Glutamatergic neuron (in vitro differentiated cells): ENCODE measurements at regions not wholly inside any gene's neighbourhood (a gene's known extent, or its start where the extent isn't known, plus 50 kb on each side); places are given as distances from the start of the nearest gene placed in this dataset.

Experiments
- DNase-seq: peaks from one replicate; pipeline ENCODE4 v3.0.0; 2022
- H3K27ac Mint-ChIP-seq: one replicate; pipeline ENCODE4 v1.8.0; 2020; ENCODE audit warnings: mild to moderate bottlenecking, mixed read lengths, inconsistent platforms; ENCODE audit not compliant: unreplicated experiment
- H3K27me3 Mint-ChIP-seq: one replicate; pipeline ENCODE4 v1.8.0; 2020; ENCODE audit warnings: mild to moderate bottlenecking, moderate library complexity, mixed read lengths, inconsistent platforms; ENCODE audit not compliant: unreplicated experiment
- H3K36me3 Mint-ChIP-seq: one replicate; pipeline ENCODE4 v1.8.0; 2020; ENCODE audit warnings: mild to moderate bottlenecking, mixed read lengths, inconsistent platforms; ENCODE audit not compliant: unreplicated experiment
- H3K4me1 Mint-ChIP-seq: one replicate; pipeline ENCODE4 v1.8.0; 2020; ENCODE audit warnings: mild to moderate bottlenecking, low read depth, mixed read lengths, inconsistent platforms; ENCODE audit not compliant: unreplicated experiment
- H3K4me3 Mint-ChIP-seq: one replicate; pipeline ENCODE4 v1.8.0; 2020; ENCODE audit warnings: mild to moderate bottlenecking, mixed read lengths, inconsistent platforms; ENCODE audit not compliant: unreplicated experiment
- H3K9me3 Mint-ChIP-seq: one replicate; pipeline ENCODE4 v1.8.0; 2020; ENCODE audit warnings: mild to moderate bottlenecking, moderate library complexity, mixed read lengths, inconsistent platforms; ENCODE audit not compliant: unreplicated experiment
- TF ChIP-seq, protein P1 (sequence below): fragments of 200-600 bp; sonication (generic); IDR thresholded peaks from one replicate; pipeline ENCODE4 v1.5.0; 2021; ENCODE audit not compliant: partially characterized antibody, unreplicated experiment

DNA sequence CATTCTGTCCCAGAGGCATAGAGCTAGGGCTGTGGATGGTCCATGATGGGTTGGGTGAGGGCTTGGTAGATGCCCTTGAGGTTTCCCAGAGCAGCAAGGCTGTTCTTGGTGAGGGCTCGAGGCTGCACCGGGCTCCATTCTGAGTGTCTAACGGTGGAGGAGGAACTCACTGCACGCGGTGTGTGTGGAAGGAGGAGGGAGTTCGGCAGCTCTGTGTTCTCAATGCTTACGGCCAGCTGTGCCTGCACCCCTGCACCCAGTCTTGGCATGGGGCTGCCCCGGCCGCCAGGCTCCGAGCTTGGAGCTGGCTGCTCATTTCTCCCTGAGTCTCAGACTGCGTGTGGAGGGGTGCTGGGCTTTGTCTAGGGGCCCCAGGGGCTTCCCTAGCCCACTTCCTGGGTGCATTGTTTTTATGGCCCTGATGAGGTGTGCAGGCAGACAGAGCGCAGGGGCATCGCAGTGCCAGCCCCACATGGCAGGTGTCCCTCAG lies 1247.1 kb downstream of the BRD1 start:
- H3K9me3 Mint-ChIP-seq = peaks cover 9% of the 10 kb centered on the region
- H3K27ac Mint-ChIP-seq = no peak overlapping the region
- H3K27me3 Mint-ChIP-seq = peaks cover 2% of the 10 kb centered on the region
- H3K4me1 Mint-ChIP-seq = no peaks in the 10 kb centered on the region
- no peak overlapping the region for H3K4me3 Mint-ChIP-seq
- TF ChIP-seq, protein P1, sequence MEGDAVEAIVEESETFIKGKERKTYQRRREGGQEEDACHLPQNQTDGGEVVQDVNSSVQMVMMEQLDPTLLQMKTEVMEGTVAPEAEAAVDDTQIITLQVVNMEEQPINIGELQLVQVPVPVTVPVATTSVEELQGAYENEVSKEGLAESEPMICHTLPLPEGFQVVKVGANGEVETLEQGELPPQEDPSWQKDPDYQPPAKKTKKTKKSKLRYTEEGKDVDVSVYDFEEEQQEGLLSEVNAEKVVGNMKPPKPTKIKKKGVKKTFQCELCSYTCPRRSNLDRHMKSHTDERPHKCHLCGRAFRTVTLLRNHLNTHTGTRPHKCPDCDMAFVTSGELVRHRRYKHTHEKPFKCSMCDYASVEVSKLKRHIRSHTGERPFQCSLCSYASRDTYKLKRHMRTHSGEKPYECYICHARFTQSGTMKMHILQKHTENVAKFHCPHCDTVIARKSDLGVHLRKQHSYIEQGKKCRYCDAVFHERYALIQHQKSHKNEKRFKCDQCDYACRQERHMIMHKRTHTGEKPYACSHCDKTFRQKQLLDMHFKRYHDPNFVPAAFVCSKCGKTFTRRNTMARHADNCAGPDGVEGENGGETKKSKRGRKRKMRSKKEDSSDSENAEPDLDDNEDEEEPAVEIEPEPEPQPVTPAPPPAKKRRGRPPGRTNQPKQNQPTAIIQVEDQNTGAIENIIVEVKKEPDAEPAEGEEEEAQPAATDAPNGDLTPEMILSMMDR = no peak
- DNase-seq = peak; percentile 21
- H3K36me3 Mint-ChIP-seq = no peaks in the 10 kb centered on the region

DNA sequence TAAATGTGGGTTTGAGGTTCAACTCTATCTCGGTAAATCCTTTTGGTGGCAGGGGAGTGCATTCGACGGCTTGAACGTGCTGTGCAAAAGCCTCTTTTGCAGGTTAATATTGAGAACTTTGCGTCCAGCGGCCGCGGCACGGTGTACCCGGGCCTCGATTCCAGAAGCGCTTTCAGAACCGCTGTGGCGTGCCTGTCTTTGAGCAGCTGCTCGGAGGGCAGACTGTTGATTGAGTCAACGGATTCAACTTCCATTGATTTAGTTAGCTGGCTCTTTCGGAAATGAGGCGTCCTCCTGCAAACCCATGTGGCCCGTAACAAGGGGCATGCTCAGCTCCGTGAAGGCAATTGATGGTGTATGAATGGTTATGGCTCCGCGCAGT lies 1247.8 kb downstream of the BRD1 start:
- Mint-ChIP-seq H3K27me3 (peaks cover 2% of the 10 kb centered on the region), H3K36me3 (no peaks in the 10 kb centered on the region), H3K4me3 (no peak overlapping the region), H3K27ac (no peak overlapping the region), H3K9me3 (peaks cover 9% of the 10 kb centered on the region), H3K4me1 (no peaks in the 10 kb centered on the region)
- TF ChIP-seq, protein P1 = no peak
- DNase-seq = peak; percentile 6

DNA sequence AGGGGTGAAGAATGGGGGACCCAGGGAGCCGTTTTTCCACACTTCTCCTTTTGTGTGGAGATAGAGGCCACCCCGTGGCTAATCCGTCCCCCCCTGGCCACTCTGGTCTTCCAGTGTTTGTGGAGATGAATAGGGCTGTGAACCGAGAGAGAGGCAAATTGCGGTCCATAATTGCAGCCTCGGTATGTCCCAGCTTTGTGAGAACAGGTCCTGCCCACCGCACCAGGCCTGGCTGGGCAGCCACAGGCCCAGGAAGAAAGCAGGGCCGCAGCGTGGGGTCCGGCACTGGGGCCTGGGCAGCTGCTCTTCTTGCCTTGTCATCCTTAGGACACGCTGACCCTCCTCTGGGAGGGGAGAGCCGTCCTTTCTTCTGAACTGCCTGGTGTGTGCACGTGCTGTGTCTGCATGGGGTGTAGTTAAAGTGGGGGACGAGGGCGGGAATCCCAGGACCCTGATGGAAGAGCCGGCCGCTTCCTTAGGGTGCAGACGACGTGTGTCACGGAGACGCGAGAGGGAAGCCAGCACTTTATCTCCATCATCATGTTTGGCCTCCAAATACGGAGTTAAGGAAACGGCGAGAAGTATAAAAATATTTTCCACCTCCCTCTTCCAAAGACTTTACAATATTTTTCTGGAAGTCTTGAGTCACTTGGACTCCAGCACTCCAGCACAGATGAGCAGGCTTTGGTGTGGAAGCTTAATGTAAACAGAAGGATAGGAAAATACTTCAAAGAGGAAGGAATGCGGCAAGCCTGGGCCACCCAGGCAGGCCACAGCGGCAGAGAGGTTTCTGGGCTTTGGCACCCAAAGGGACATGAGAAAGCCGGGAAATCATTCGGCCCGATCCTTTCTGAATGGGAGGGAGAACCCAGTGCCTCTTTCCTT lies 1248.4 kb downstream of the BRD1 start:
- H3K9me3 Mint-ChIP-seq = peaks cover 12% of the 10 kb centered on the region
- no peak overlapping the region for H3K27ac Mint-ChIP-seq
- no peak overlapping the region for H3K4me3 Mint-ChIP-seq
- peaks cover 3% of the 10 kb centered on the region for H3K27me3 Mint-ChIP-seq
- no peaks in the 10 kb centered on the region for H3K4me1 Mint-ChIP-seq
- TF ChIP-seq, protein P1 = no peak
- no peaks in the 10 kb centered on the region for H3K36me3 Mint-ChIP-seq
- peak; percentile 6 for DNase-seq

DNA sequence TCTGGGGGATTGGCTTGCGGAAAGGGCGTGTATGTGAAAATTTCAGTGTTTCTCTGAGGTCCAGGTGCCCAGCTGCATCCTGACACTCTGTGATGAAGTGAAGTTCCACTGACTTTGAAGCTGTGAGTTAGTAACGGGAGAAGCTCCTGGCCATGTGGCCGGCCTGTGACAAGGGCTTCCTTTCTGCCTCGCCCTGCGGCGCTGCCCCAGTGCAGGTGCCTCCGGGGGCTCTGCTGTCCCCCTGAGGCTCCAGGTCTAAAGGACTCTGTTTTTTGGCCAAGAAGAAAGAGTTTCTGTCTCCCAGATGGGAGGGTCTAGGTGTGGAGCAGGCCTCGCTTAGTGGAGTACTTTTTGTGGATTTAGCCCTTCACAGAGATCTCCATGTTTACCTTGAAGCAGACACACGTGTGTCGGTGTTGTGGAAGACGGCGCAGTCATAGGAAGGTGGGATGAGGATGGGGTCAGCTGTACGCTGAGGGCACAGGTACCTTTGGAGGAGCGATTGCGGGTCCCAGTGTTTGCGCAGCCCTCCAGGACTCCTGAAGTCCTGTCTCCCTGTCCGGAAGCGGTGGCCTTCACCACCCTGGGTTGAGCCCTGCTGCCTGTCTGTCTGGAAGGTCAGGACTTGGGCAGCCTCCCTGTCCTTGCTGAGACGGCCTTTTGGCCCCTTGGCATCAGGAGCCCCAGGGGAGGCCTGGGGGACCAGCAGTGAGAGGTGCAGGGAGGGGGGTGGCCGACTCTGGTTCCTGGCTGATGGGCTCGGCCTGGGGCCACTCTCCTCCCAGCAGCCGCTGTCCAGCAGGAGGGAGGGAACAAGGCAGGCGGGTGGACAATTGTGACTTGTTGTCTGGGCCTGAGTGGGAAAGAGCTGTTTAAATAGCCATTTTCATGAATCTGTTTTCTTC lies 1249.3 kb downstream of the BRD1 start:
- Mint-ChIP-seq H3K36me3 (no peaks in the 10 kb centered on the region), H3K9me3 (peaks cover 12% of the 10 kb centered on the region), H3K27ac (peak overlapping the region; percentile 50), H3K4me1 (no peaks in the 10 kb centered on the region), H3K27me3 (peaks cover 6% of the 10 kb centered on the region), H3K4me3 (peak overlapping the region; percentile 61)
- TF ChIP-seq, protein P1 = no peak
- DNase-seq = peak; percentile 13
